ENCODE measurements at regions not wholly inside any gene's neighbourhood (a gene's known extent, or its start where the extent isn't known, plus 50 kb on each side); places are given as distances from the start of the nearest gene placed in this dataset.

- no peak for TF ChIP-seq CHD7 (IDR thresholded peaks at IDR 0.05; ENCODE audit: insufficient replicate concordance, low read length)
- no peak for TF ChIP-seq SIX5 (IDR thresholded peaks at IDR 0.05; ENCODE audit: low read depth, low read length)
- TF ChIP-seq SIRT6 (IDR thresholded peaks at IDR 0.05; ENCODE audit: low read length) = no peak
- TF ChIP-seq TBP (IDR thresholded peaks at IDR 0.05; ENCODE audit: low read depth, low read length) = no peak
- no peak for TF ChIP-seq TAF7 (optimal IDR thresholded peaks at IDR 0.05; ENCODE audit: borderline replicate concordance, low read depth, low read length)
These were observed 67.1 kb upstream of the CHD2 start (continued) for GRCh38 chr15:92833106-92833433.
